Breast epithelium (tissue), 4 donors: ENCODE measurements at regions not wholly inside any gene's neighbourhood (a gene's known extent, or its start where the extent isn't known, plus 50 kb on each side); places are given as distances from the start of the nearest gene placed in this dataset.
"Not testable (repeated sequence)": the region's sequence is repeated elsewhere in the genome, so short reads cannot be mapped to it uniquely, and the experiment has no call there.

Experiments used
- DNase-seq, 2 donors: peaks; one replicate each; pipeline ENCODE4 v3.0.0-alpha.2; 2019; ENCODE audit warnings: low spot score in 2 of 2
- H3K27ac ChIP-seq, 2 donors: fragments of 200-600 bp; sonication (generic) in 1 of 2; one replicate each; pipeline ENCODE4 v1.5.1; 2016 to 2019; ENCODE audit warnings: mild to moderate bottlenecking in 1 of 2
- H3K27me3 ChIP-seq, 2 donors: fragments of 200-600 bp; sonication (generic) in 1 of 2; one replicate each; pipeline versions ENCODE4 v1.5.1 to v1.6.0; 2017 to 2019; ENCODE audit warnings: control low read depth in 1 of 2, mild to moderate bottlenecking in 1 of 2
- H3K36me3 ChIP-seq: fragments of 200-600 bp; one replicate; pipeline ENCODE4 v1.5.1; 2019
- H3K4me1 ChIP-seq, 2 donors: fragments of 200-600 bp; sonication (generic); one replicate each; pipeline ENCODE4 v1.5.1; 2016 to 2019; ENCODE audit warnings: control low read depth in 1 of 2
- H3K4me3 ChIP-seq, 3 donors: fragments of 200-600 bp; sonication (generic); 1 replicate in 2 of 3; 2 replicates in 1 of 3; pipeline ENCODE4 v1.5.1; 2016 to 2019; ENCODE audit warnings: mild to moderate bottlenecking in 3 of 3, moderate library complexity in 2 of 3
- H3K9me3 ChIP-seq, 2 donors: fragments of 200-600 bp; sonication (generic) in 1 of 2; one replicate each; pipeline ENCODE4 v1.5.1; 2016 to 2019; ENCODE audit warnings: control low read depth in 1 of 2
- POLR2A ChIP-seq: fragments of 450-650 bp; IDR thresholded peaks from one replicate; pipeline ENCODE4 v1.6.1; 2016; ENCODE audit warnings: antibody characterized with exemption, mild to moderate bottlenecking, moderate library complexity
- POLR2AphosphoS5 ChIP-seq, 3 donors: sonication (generic); formaldehyde crosslinking; IDR thresholded peaks; one replicate each; pipeline ENCODE4 v1.6.1; 2017; ENCODE audit warnings: antibody characterized with exemption in 3 of 3
- intact Hi-C: fragments of 100-400 bp; cut with DNase I; formaldehyde crosslinking; loops from one replicate; pipeline ENCODE4 v1.15.1; 2023; ENCODE audit warnings: low total_unique reads
- TF ChIP-seq, protein P1 (sequence below), 3 donors: fragments of 450-650 bp; IDR thresholded peaks; one replicate each; pipeline ENCODE4 v1.5.1; 2016 to 2017; ENCODE audit warnings: antibody characterized with exemption in 3 of 3, mild to moderate bottlenecking in 3 of 3, moderate library complexity in 3 of 3

DNA sequence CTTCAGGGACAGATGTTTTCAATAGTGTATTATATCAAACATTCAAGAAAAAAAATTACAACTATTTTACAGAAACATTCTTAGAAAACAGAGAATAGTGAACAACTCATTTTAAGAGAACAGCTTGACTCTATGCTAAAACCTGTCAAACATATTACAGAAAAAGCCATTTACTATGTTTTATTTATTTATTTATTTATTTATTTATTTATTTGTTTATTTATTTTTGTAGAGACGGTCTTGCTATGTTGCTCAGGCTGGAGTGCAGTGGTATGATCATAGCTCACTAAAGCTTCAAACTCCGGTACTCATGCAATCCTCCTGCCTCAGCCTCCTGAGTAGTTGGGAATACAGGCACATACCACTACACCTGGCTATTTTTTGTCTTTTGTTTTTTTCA lies 317.9 kb upstream of the HTR1E start:
- intact Hi-C loops = no loop called here
- Histone ChIP-seq H3K27ac (no peak overlapping the region), H3K4me3 (no peak overlapping the region), H3K4me1 (no peaks in the 10 kb centered on the region), H3K27me3 (no peaks in the 10 kb centered on the region), H3K9me3 (peaks cover 0 to 14% of the 10 kb centered on the region in 2 donors), H3K36me3 (no peaks in the 10 kb centered on the region)
- DNase-seq = no peak
- TF ChIP-seq, protein P1, sequence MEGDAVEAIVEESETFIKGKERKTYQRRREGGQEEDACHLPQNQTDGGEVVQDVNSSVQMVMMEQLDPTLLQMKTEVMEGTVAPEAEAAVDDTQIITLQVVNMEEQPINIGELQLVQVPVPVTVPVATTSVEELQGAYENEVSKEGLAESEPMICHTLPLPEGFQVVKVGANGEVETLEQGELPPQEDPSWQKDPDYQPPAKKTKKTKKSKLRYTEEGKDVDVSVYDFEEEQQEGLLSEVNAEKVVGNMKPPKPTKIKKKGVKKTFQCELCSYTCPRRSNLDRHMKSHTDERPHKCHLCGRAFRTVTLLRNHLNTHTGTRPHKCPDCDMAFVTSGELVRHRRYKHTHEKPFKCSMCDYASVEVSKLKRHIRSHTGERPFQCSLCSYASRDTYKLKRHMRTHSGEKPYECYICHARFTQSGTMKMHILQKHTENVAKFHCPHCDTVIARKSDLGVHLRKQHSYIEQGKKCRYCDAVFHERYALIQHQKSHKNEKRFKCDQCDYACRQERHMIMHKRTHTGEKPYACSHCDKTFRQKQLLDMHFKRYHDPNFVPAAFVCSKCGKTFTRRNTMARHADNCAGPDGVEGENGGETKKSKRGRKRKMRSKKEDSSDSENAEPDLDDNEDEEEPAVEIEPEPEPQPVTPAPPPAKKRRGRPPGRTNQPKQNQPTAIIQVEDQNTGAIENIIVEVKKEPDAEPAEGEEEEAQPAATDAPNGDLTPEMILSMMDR (IDR thresholded peaks at IDR 0.05) = no peak
- no peak for TF ChIP-seq POLR2A
- TF ChIP-seq POLR2AphosphoS5 (IDR thresholded peaks at IDR 0.05) = no peak

DNA sequence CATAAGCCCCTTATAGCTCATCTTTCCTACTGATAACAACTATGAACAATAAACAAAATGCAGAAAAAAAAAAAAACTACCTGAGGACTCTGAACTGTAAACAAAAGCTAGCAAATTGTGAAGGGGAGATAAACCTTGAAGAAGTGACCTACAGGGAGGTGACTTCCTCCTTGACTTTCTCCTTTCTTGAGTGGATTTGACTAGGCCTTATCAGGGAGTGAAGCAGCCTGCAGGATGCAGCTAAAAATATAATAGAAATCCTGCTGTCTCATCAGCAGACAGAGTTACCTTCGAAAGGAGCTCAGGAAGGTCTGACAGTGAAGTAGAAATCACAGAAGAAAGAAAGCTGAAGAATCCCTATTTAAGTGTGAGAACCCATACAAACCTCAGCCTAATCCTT lies 322.0 kb upstream of the HTR1E start:
- Histone ChIP-seq H3K9me3 (peaks cover 0 to 2% of the 10 kb centered on the region in 2 donors), H3K4me1 (no peaks in the 10 kb centered on the region), H3K27ac (no peak overlapping the region), H3K4me3 (no peak overlapping the region), H3K27me3 (no peaks in the 10 kb centered on the region), H3K36me3 (no peaks in the 10 kb centered on the region)
- no peak for DNase-seq
- TF ChIP-seq, protein P1 (IDR thresholded peaks at IDR 0.05) = no peak
- TF ChIP-seq POLR2A = no peak
- TF ChIP-seq POLR2AphosphoS5 (IDR thresholded peaks at IDR 0.05) = no peak
- intact Hi-C loops = no loop called here

DNA sequence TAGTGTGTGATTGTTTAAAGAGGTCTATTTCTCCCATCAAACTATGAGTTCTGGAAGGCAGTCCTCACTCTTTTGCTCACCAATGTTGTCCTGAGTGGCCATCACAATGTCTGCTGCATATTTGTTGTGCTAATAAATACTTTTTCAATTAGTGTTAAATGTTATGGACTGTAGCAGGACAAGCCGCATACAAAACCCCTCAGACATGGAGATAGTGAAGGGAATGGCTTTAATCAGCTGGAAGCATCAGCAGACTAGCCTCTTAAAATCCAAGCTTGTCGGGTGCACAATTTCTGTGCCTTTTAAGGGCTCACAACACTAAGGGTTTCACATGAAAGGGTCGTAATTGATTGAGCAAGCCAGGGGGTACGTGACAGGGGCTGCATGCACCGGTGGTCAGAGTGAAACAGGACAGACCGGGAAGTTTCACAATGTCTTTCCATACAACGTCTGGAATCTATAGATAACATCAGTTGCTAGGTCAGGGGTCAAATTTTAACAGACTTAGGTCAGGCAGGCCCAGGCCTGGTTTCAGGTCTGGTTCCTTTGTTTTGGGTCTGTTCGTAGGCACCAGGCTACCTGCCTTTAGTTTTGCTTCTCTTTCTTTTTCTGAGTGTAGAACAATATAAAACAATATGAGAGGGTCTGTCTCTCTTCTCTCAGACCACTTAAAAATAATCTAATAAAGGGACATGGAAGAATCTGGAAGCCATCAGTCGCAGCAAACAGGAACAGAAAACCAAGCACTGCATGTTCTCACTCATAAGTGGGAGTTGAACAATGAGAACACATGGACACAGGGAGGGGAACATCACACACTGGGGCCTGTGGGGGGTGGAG lies 327.6 kb upstream of the HTR1E start:
- intact Hi-C loops = no loop called here
- no peak for DNase-seq
- no peak for TF ChIP-seq POLR2A
- Histone ChIP-seq H3K4me3 (no peak overlapping the region), H3K27ac (no peak overlapping the region), H3K36me3 (no peaks in the 10 kb centered on the region), H3K27me3 (no peaks in the 10 kb centered on the region), H3K9me3 (no peaks in the 10 kb centered on the region), H3K4me1 (no peaks in the 10 kb centered on the region)

DNA sequence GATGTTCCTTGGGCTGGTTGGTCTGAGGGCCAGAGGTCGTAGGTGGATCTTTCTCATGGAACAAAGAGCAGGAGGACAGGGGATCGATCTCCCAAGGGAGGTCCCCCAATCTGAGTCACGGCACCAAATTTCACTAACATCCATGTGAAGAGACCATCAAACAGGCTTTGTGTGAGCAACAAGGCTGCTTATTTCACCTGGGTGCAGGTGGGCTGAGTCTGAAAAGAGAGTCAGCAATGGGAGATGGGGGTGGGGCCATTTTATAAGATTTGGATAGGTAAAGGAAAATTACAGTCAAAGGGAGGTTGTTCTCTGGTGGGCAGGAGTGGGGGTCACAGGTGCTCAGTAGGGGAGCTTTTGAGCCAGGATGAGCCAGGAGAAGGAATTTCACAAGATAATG lies 334.0 kb upstream of the HTR1E start:
- H3K4me1 ChIP-seq, H3K27ac ChIP-seq, H3K9me3 ChIP-seq, H3K4me3 ChIP-seq, H3K36me3 ChIP-seq, intact Hi-C loops, DNase-seq, H3K27me3 ChIP-seq: not testable (repeated sequence)

DNA sequence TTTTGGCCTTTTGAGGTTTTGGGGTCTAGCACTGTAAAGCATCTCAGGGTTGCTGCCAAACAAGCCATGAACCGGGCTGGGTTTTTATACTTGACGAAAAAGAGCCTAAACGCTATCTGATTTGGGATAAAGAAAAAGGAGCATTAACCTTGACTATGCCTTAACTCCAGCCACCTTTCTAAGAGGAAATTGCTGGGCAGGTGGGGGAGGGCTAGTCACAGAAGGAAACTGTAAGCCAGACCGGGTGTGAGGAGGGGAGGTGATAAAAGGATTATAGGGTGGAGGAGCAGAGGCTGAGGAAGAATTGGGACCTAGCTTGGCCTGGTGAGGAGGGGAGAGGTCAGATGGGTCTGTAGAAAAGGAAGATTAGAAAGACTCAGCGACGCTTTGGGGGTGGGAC lies 335.2 kb upstream of the HTR1E start:
- H3K4me1 ChIP-seq, H3K4me3 ChIP-seq, H3K9me3 ChIP-seq, H3K27me3 ChIP-seq, intact Hi-C loops, DNase-seq, H3K36me3 ChIP-seq, H3K27ac ChIP-seq: not testable (repeated sequence)

DNA sequence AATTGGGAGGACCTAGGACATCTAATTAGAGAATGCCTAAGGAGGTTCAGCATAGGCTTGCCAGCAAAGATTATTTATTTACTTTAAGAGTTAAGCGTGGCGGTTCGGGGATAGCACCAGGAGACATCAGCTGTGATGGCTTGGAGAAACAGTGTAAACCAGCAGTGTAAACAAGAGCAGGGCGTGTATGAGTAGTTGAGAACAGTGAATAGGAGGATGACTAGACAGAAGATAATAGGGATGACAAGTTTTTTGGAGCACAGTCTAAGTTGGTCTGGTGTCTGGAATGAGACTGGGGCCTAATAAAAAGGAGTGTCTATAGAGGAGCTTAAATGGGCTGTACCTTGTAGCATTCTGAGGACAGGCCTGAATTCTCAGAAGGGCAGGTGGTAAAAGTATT lies 338.4 kb upstream of the HTR1E start:
- H3K27me3 ChIP-seq, H3K36me3 ChIP-seq, DNase-seq, H3K27ac ChIP-seq, intact Hi-C loops, H3K4me3 ChIP-seq, H3K4me1 ChIP-seq, H3K9me3 ChIP-seq: not testable (repeated sequence)

DNA sequence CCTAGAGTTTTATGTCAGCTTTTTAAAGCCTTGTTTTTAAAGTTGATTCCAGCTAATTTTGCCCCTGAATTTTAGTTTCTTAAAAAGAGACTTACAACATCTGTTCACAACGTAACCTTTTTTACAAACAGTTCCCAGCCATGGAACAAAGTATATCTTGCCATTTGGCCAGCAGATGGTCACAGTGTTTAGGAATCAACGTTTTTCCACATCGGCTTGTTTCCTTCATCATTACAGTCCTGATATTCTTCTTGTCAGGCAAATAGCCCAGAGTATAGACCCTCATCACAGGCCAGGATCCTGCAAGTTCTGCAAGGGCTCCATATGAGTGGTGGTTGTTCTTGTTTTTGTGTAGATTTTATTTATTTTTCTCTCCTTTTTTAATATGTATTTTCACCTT lies 341.7 kb upstream of the HTR1E start:
- Histone ChIP-seq H3K27ac (no peak overlapping the region), H3K4me3 (no peak overlapping the region), H3K4me1 (no peaks in the 10 kb centered on the region), H3K36me3 (no peaks in the 10 kb centered on the region), H3K9me3 (no peaks in the 10 kb centered on the region), H3K27me3 (no peaks in the 10 kb centered on the region)
- intact Hi-C loops = no loop called here
- TF ChIP-seq, protein P1 (IDR thresholded peaks at IDR 0.05) = no peak
- DNase-seq = no peak
